Retinal pigment epithelial cell (primary cell): ENCODE measurements at regions not wholly inside any gene's neighbourhood (a gene's known extent, or its start where the extent isn't known, plus 50 kb on each side); places are given as distances from the start of the nearest gene placed in this dataset.

Experiments used
- DNase-seq: peaks from one replicate; pipeline ENCODE4 v3.0.0-alpha.2; 2010; ENCODE audit warnings: low read depth
- H3K4me3 ChIP-seq: 2 replicates; pipeline ENCODE4 v1.5.1; 2011; ENCODE audit warnings: mild to moderate bottlenecking, low read length, control low read depth, moderate library complexity
- TF ChIP-seq, protein P1 (sequence below): conservative IDR thresholded peaks from 2 replicates; pipeline ENCODE4 v1.5.1; 2011; ENCODE audit warnings: low read depth, low read length, control low read depth, inconsistent platforms

DNA sequence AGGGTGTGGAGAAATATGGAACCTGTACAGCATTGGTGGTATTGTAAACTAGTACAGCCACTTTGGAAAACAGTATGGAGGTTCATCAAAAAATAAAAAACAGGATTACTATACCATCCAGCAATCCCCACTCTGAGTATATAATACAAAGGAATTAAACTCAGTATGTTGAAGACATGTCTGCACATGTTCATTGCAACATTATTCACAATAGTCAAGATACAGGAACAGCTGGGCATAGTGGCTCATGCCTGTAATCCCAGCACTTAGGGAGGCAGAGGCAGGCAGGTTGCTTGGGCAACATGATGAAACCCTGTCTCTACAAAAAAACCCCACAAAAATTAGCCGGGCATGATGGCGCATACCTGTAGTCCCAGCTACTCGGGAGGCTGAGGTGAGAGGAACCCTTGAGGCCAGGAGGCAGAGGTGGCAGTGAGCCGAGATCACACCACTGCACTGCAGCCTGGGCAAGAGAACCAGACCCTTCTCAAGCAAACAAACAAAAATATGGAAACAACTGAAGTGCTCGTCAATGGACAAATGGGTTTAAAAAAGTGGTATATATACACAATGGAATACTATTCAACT lies 63.6 kb downstream of the TMEM174 start:
- no peak for DNase-seq
- TF ChIP-seq, protein P1, sequence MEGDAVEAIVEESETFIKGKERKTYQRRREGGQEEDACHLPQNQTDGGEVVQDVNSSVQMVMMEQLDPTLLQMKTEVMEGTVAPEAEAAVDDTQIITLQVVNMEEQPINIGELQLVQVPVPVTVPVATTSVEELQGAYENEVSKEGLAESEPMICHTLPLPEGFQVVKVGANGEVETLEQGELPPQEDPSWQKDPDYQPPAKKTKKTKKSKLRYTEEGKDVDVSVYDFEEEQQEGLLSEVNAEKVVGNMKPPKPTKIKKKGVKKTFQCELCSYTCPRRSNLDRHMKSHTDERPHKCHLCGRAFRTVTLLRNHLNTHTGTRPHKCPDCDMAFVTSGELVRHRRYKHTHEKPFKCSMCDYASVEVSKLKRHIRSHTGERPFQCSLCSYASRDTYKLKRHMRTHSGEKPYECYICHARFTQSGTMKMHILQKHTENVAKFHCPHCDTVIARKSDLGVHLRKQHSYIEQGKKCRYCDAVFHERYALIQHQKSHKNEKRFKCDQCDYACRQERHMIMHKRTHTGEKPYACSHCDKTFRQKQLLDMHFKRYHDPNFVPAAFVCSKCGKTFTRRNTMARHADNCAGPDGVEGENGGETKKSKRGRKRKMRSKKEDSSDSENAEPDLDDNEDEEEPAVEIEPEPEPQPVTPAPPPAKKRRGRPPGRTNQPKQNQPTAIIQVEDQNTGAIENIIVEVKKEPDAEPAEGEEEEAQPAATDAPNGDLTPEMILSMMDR = no peak
- no peak overlapping the region for H3K4me3 ChIP-seq

DNA sequence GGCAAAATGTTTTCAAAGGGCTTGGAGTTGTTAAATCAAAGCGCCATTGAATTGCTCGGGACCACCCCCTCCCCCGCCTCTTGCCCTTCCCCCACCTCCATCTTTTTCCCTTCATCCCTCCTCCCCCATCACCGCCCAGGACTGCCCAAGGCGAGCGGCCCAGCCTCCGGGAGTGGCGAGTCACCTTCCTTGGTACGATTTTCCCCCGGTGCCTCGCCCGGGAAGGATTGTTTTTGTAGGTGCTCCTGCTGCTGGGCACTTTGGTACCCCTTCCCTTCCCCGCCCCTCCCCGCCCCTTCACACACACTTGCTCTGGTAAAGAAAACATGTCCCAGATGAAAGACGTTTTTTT lies 61.2 kb downstream of the TMEM174 start:
- peak overlapping the region; percentile 46 for H3K4me3 ChIP-seq
- TF ChIP-seq, protein P1 = no peak

DNA sequence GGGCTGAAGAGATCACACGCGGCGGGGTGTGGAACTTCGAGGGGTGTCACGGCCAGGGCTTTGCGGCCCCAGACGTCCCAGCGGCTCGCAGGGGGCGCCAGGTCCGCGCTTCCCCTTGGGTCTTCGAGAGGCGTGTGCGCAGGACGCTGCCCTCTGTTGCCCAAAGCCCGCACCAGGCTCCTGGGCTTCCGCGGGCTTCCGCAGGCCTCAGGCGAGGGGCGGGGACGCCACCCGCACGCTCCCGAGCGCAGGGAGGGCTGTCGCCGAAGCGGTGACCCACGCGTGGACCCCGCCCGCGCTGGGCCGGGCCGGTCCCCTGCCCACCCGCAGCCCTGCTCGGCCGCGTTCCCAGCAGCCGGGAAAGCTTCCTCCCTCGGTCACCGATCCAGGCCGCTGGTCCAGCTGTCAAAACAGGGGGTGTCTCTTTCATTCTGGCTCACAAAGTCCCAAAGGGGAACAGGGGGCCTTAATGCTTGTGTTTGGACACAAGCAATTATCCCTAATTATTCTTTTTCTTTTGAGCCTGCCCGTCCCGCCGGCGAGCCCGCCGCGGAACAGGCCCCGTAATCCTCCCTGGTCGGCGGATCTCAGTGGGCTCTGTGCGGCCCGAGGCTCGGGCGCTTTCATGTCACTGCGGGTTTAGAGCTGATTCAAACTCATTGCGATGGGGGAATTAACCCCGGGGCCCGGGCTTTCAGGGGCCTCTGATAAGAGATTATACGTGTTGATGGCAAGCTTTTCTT lies 60.6 kb downstream of the TMEM174 start:
- H3K4me3 ChIP-seq = peak overlapping the region; percentile 46
- TF ChIP-seq, protein P1 = peak; percentile 29
- DNase-seq = no peak

More for the DNA sequence above, 61.2 kb downstream of the TMEM174 start:
- no peak for DNase-seq

DNA sequence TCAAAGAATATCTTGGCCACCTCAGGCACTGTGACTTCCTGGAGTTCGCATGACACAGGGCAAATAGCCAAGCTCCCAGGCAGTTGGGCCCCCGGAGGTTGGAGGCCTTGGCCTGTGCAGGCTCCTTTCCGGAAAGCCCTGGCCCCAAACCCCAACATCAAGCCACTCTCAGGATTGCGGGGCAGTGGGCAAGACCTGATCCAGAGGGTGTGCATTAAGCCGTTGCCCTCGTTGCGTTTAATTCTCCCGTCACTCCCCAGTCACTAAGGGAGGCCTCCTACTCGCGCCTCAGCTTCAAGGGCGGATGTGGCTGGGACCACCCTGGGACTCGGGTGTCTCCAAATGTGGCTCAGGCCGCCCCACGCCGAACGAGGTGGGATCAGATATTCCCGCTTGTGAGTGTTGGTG lies 60.1 kb downstream of the TMEM174 start:
- TF ChIP-seq, protein P1 = no peak
- no peak for DNase-seq
- no peak overlapping the region for H3K4me3 ChIP-seq

DNA sequence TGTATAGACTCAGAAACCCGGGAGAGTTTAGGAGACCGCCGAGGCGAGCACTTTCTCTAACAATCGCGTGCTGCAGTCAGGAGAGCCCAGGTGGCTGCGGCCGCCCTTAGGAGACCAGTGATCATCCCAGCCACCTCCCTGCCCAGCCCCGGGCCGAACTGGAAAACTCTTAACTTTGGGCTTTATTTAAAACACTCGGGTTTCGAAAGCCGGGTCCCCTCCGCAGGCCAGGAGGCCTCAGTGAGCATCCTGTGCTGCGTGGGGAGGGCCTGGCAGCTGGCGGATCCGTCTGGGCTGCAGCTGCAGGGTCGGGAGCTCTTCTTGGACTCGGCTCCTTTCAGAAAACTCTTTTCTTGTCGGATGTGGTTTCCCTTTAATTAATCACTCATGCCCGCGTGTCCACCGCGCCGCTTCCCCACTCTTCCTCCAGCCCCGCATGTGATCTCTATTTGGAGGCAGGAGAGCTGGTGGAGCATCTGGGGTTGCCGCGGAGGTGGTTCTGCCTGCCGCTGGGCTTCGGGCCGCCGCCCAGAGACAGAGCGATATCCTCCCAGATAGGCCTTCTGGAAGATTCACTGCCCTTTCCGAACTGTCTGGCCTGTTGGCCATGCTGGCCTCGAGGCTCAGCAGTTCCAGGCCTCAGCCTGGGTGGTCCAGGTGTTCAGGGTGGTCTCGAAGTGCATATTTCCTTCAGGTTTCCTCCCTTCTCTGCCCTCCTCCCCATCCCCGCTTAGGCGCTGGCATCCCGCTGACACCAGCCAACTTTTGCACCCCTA lies 59.5 kb downstream of the TMEM174 start:
- H3K4me3 ChIP-seq = no peak overlapping the region
- DNase-seq = no peak
- TF ChIP-seq, protein P1 = no peak

DNA sequence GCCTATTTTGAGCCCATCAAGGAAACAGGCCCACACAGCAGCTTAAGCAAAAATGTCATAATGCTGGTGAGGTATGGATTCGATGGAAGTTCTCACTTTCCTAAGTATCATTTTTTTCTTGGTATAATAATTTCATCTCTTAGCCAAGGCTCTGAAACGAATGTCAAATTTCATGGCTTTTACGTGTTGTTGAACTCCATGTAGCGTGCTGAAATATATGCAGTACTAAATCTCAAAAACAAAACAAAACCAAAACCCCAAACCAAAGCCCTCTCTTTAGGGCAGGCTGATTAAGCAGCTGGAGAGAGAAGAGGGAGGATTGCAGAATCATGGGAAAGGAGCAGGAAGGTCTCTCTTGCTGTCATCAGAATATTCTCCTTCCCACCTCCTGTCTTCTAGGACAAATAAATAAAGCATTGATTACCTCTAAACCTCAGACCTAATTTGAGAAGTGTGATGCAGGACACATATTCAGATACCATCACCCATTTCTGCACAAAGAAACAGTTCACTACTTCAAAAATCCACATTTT lies 58.3 kb downstream of the TMEM174 start:
- H3K4me3 ChIP-seq = no peak overlapping the region
- no peak for DNase-seq
- TF ChIP-seq, protein P1 = no peak
